ENCODE measurements at regions not wholly inside any gene's neighbourhood (a gene's known extent, or its start where the extent isn't known, plus 50 kb on each side); places are given as distances from the start of the nearest gene placed in this dataset.

GRCh38 chr12:125340791-125341190 lies 275.6 kb downstream of the AACS start:
- peak in 2 of 12 donors; percentile 13 to 27 for TF ChIP-seq CTCF (IDR thresholded peaks at IDR 0.05)
- no peak for TF ChIP-seq POLR2A (IDR thresholded peaks at IDR 0.05)

Measured in heart left ventricle (tissue), 13 donors.